HEK293 (cell line): ENCODE measurements at regions not wholly inside any gene's neighbourhood (a gene's known extent, or its start where the extent isn't known, plus 50 kb on each side); places are given as distances from the start of the nearest gene placed in this dataset.

Source experiments
- ATF2 ChIP-seq: fragments of 450-650 bp; formaldehyde crosslinking; IDR thresholded peaks from 2 replicates; pipeline ENCODE4 v1.5.1; 2016; ENCODE audit warnings: missing biosample characterization, missing genetic modification characterization, low read depth
- KLF9 ChIP-seq: fragments of 450-650 bp; formaldehyde crosslinking; IDR thresholded peaks from 2 replicates; pipeline ENCODE4 v1.5.1; 2016; ENCODE audit warnings: missing biosample characterization, missing genetic modification characterization, low read depth
- MYNN ChIP-seq: fragments of 450-650 bp; formaldehyde crosslinking; IDR thresholded peaks from 2 replicates; pipeline ENCODE4 v1.5.1; 2016; ENCODE audit warnings: missing biosample characterization, missing genetic modification characterization, borderline replicate concordance
- REST ChIP-seq: fragments of 450-650 bp; formaldehyde crosslinking; IDR thresholded peaks from 2 replicates; pipeline ENCODE4 v1.5.1; 2016; ENCODE audit warnings: missing biosample characterization, missing genetic modification characterization
- SP3 ChIP-seq: fragments of 450-650 bp; formaldehyde crosslinking; IDR thresholded peaks from 2 replicates; pipeline ENCODE4 v1.5.1; 2016; ENCODE audit warnings: missing biosample characterization, missing genetic modification characterization
- YY1 ChIP-seq: fragments of 450-650 bp; formaldehyde crosslinking; IDR thresholded peaks from 2 replicates; pipeline ENCODE4 v1.5.1; 2018; ENCODE audit warnings: missing biosample characterization, missing genetic modification characterization
- ZNF184 ChIP-seq: fragments of 450-650 bp; IDR thresholded peaks from 2 replicates; pipeline ENCODE4 v1.5.1; 2018; ENCODE audit warnings: missing biosample characterization, mild to moderate bottlenecking, missing genetic modification characterization
- ZNF19 ChIP-seq: fragments of 450-650 bp; formaldehyde crosslinking; IDR thresholded peaks from 2 replicates; pipeline ENCODE4; 2016; ENCODE audit warnings: missing biosample characterization, missing genetic modification characterization, low read depth
- ZNF510 ChIP-seq: fragments of 450-650 bp; formaldehyde crosslinking; IDR thresholded peaks from 2 replicates; pipeline ENCODE4 v1.5.1; 2018; ENCODE audit warnings: mild to moderate bottlenecking, missing genetic modification characterization, missing biosample characterization; ENCODE audit not compliant: insufficient replicate concordance
- ZSCAN23 ChIP-seq: fragments of 450-650 bp; formaldehyde crosslinking; IDR thresholded peaks from 2 replicates; pipeline ENCODE4 v1.5.1; 2016; ENCODE audit warnings: missing biosample characterization, missing genetic modification characterization
- ZSCAN30 ChIP-seq: fragments of 450-650 bp; IDR thresholded peaks from 2 replicates; pipeline ENCODE4 v1.5.1; 2018; ENCODE audit warnings: missing biosample characterization, mild to moderate bottlenecking, missing genetic modification characterization, moderate library complexity
- TF ChIP-seq, protein P1 (sequence below): fragments of 450-650 bp; formaldehyde crosslinking; IDR thresholded peaks from 2 replicates; pipeline ENCODE4 v1.5.1; 2016; ENCODE audit warnings: missing biosample characterization, missing genetic modification characterization
- TF ChIP-seq, protein P2 (sequence below): fragments of 450-650 bp; formaldehyde crosslinking; IDR thresholded peaks from 2 replicates; pipeline ENCODE4 v1.5.1; 2016; ENCODE audit warnings: missing biosample characterization, missing genetic modification characterization, low read depth

DNA sequence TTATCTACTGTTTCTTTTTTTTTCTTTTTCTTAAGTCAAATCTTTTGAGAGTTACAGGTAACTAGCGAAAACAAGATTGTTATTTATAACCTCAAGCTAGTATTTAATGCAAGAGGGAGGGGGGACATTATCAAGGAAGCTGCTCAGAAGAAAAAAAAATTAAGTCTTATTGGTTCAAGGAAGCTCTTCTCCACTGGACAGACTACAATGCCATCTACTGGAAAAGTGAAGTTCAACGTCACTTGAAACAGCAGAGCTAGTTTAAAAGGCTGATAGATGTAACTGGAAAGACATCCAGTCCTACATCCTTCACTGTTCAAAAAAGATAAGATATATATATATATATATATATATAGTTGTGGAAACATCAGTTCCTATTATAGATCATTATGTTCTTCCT is 418.0 kb upstream of the PSMD7 start:
- TF ChIP-seq ZNF510 (no peak), ZNF184 (tag by site-specific recombination) (no peak), SP3 (no peak), YY1 (tag by site-specific recombination) (no peak), KLF9 (tag by site-specific recombination) (no peak), REST (tag by site-specific recombination) (no peak), ZNF19 (tag by site-specific recombination) (no peak), MYNN (tag by site-specific recombination) (no peak), ZSCAN23 (tag by site-specific recombination) (no peak), ZSCAN30 (no peak), ATF2 (tag by site-specific recombination) (no peak)
- TF ChIP-seq, protein P1, sequence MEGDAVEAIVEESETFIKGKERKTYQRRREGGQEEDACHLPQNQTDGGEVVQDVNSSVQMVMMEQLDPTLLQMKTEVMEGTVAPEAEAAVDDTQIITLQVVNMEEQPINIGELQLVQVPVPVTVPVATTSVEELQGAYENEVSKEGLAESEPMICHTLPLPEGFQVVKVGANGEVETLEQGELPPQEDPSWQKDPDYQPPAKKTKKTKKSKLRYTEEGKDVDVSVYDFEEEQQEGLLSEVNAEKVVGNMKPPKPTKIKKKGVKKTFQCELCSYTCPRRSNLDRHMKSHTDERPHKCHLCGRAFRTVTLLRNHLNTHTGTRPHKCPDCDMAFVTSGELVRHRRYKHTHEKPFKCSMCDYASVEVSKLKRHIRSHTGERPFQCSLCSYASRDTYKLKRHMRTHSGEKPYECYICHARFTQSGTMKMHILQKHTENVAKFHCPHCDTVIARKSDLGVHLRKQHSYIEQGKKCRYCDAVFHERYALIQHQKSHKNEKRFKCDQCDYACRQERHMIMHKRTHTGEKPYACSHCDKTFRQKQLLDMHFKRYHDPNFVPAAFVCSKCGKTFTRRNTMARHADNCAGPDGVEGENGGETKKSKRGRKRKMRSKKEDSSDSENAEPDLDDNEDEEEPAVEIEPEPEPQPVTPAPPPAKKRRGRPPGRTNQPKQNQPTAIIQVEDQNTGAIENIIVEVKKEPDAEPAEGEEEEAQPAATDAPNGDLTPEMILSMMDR (tag by site-specific recombination), result 0 out of 2 replicates have a peak, but pooled peaks have one; percentile 36
- TF ChIP-seq, protein P2, sequence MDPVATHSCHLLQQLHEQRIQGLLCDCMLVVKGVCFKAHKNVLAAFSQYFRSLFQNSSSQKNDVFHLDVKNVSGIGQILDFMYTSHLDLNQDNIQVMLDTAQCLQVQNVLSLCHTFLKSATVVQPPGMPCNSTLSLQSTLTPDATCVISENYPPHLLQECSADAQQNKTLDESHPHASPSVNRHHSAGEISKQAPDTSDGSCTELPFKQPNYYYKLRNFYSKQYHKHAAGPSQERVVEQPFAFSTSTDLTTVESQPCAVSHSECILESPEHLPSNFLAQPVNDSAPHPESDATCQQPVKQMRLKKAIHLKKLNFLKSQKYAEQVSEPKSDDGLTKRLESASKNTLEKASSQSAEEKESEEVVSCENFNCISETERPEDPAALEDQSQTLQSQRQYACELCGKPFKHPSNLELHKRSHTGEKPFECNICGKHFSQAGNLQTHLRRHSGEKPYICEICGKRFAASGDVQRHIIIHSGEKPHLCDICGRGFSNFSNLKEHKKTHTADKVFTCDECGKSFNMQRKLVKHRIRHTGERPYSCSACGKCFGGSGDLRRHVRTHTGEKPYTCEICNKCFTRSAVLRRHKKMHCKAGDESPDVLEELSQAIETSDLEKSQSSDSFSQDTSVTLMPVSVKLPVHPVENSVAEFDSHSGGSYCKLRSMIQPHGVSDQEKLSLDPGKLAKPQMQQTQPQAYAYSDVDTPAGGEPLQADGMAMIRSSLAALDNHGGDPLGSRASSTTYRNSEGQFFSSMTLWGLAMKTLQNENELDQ (tag by site-specific recombination), result no peak
